K562 (cell line): ENCODE measurements at regions not wholly inside any gene's neighbourhood (a gene's known extent, or its start where the extent isn't known, plus 50 kb on each side); places are given as distances from the start of the nearest gene placed in this dataset.

ENCODE experiments used
- ATAC-seq: fragments of 200-7000 bp; cut with Tn5 transposase; 3 replicates; pipeline ENCODE4 v1.9.1; 2020; ENCODE audit warnings: moderate library complexity
- BruUV-seq: library from RNA; stranded (reverse); fragments of 400-500 nt; replicated peaks from 2 replicates; lab custom pipeline; 2021; lab: Mats Ljungman, UMichigan
- CTCF ChIA-PET: fragments of 300-600 bp; formaldehyde crosslinking; extraction: SDS; loops from one replicate; lab custom pipeline; 2021; ENCODE audit warnings: low intra/inter-chr PET ratio; lab: Yijun Ruan, JAX
- POLR2A ChIA-PET: fragments of 300-600, 350-650 bp; sonication (Branson Sonifier 250); formaldehyde crosslinking; extraction: SDS; loops from one replicate; lab custom pipeline; 2021; ENCODE audit warnings: antibody characterized with exemption, inconsistent platforms; lab: Yijun Ruan, JAX
- DNase-seq, 4 experiments: peaks; one replicate each; pipeline versions ENCODE4 v3.0.0 to v3.0.0-alpha.2; 2011 to 2018; ENCODE audit warnings: low spot score in 3 of 4, mixed read lengths in 3 of 4; ENCODE audit errors: extremely low read depth in 1 of 4
- FAIRE-seq: peaks from 2 replicates; lab custom pipeline; 2011; peaks lifted over from hg19 to GRCh38; lab: Jason Lieb, UNC
- H2AFZ ChIP-seq: 2 replicates; pipeline ENCODE4 v1.6.0; 2011; ENCODE audit warnings: low read depth, low read length, control low read depth, inconsistent platforms
- H3K27ac ChIP-seq: fragments of 200-600 bp; 3 replicates; pipeline ENCODE4 v1.8.0; 2011; ENCODE audit warnings: low read depth, mild to moderate bottlenecking, control low read depth, inconsistent platforms, low read length, moderate library complexity, mixed read lengths; ENCODE audit errors: extremely low read depth
- H3K27me3 ChIP-seq, 2 experiments: fragments of 300-600 bp in 1 of 2; 2 replicates in 1 of 2; 3 replicates in 1 of 2; pipeline versions ENCODE4 v1.6.0 to v1.8.0; 2011; ENCODE audit warnings: inconsistent platforms in 2 of 2, low read length in 2 of 2, mild to moderate bottlenecking in 1 of 2, mixed read lengths in 1 of 2, moderate library complexity in 1 of 2; ENCODE audit not compliant: control insufficient read depth in 2 of 2, insufficient read depth in 2 of 2
- H3K36me3 ChIP-seq: fragments of 300-600 bp; 3 replicates; pipeline ENCODE4 v1.8.0; 2011; ENCODE audit warnings: mild to moderate bottlenecking, low read length, inconsistent platforms; ENCODE audit not compliant: control insufficient read depth, insufficient read depth
- H3K4me1 ChIP-seq, 2 experiments: fragments of 200-600 bp in 1 of 2; replicated peaks in 1 of 2; 2 replicates in 1 of 2; 3 replicates in 1 of 2; pipeline versions ENCODE4 v1.5.1 to v1.8.0; 2011; ENCODE audit warnings: inconsistent platforms in 2 of 2, low read length in 2 of 2, mild to moderate bottlenecking in 1 of 2, mixed read lengths in 1 of 2, moderate library complexity in 1 of 2; ENCODE audit not compliant: control insufficient read depth in 2 of 2, insufficient read depth in 2 of 2
- H3K4me2 ChIP-seq: 2 replicates; pipeline ENCODE4 v1.6.1; 2011; ENCODE audit warnings: low read length, control low read depth, inconsistent platforms, mixed read lengths; ENCODE audit not compliant: insufficient read depth
- H3K4me3 ChIP-seq: fragments of 200-600 bp; sonication (generic), shearing (Covaris generic); 2 replicates; pipeline ENCODE4 v1.5.1; 2016; ENCODE audit warnings: control low read depth, inconsistent platforms
- H3K79me2 ChIP-seq: fragments of 200-600 bp; 3 replicates; pipeline ENCODE4 v1.8.0; 2011; ENCODE audit warnings: low read length, inconsistent platforms; ENCODE audit not compliant: control insufficient read depth, insufficient read depth
- H3K9ac ChIP-seq, 2 experiments: 2 replicates each; pipeline versions ENCODE4 v1.6.0 to v1.6.1; 2011; ENCODE audit warnings: low read depth in 2 of 2, low read length in 2 of 2, control low read depth in 1 of 2, inconsistent platforms in 1 of 2, mild to moderate bottlenecking in 1 of 2, mixed read lengths in 1 of 2; ENCODE audit not compliant: insufficient read depth in 1 of 2
- H3K9me1 ChIP-seq: one replicate; pipeline ENCODE4 v1.6.0; 2011; ENCODE audit warnings: inconsistent platforms, mild to moderate bottlenecking, low read length, moderate library complexity; ENCODE audit not compliant: control insufficient read depth, insufficient read depth
- H3K9me3 ChIP-seq: replicated peaks from 2 replicates; pipeline ENCODE4 v1.5.1; 2011; ENCODE audit warnings: low read depth, low read length, inconsistent platforms; ENCODE audit not compliant: control insufficient read depth, insufficient read depth
- H4K20me1 ChIP-seq: replicated peaks from 2 replicates; pipeline ENCODE4 v1.6.1; 2011; ENCODE audit warnings: low read length, inconsistent platforms, mixed read lengths; ENCODE audit not compliant: control insufficient read depth, insufficient read depth
- CBFA2T3 ChIP-seq: fragments of 450-650 bp; IDR thresholded peaks from 2 replicates; pipeline ENCODE4 v1.6.1; 2017
- FOXA3 ChIP-seq, 2 experiments: fragments of 450-650 bp in 1 of 2; sonication (generic) in 1 of 2; formaldehyde crosslinking; IDR thresholded peaks in 1 of 2; conservative IDR thresholded peaks in 1 of 2; 2 replicates each; pipeline versions ENCODE4 v1.4.0 to v1.8.0; 2020 to 2022; ENCODE audit warnings: mild to moderate bottlenecking in 2 of 2, missing genetic modification reagents in 1 of 2
- HIVEP1 ChIP-seq: fragments of 250-450 bp; sonication (Bioruptor Pico); IDR thresholded peaks from 2 replicates; pipeline ENCODE4 v1.4.0; 2020; ENCODE audit warnings: mild to moderate bottlenecking
- SIN3B ChIP-seq: fragments of 450-650 bp; IDR thresholded peaks from 2 replicates; pipeline ENCODE4 v1.6.1; 2017; ENCODE audit warnings: low read depth, mild to moderate bottlenecking, moderate library complexity
- TCF3 ChIP-seq: sonication (generic); formaldehyde crosslinking; IDR thresholded peaks from 2 replicates; pipeline ENCODE4 v1.4.0; 2020; ENCODE audit warnings: mild to moderate bottlenecking, missing genetic modification reagents
- TEAD4 ChIP-seq, 2 experiments: sonication (generic) in 1 of 2; formaldehyde crosslinking in 1 of 2; IDR thresholded peaks; 2 replicates each; pipeline versions ENCODE4 v1.6.1 to v1.8.0; 2012 to 2022; ENCODE audit warnings: borderline replicate concordance in 1 of 2, inconsistent platforms in 1 of 2, low read length in 1 of 2, mild to moderate bottlenecking in 1 of 2, missing genetic modification reagents in 1 of 2
- ZNF174 ChIP-seq: fragments of 250-450 bp; sonication (Bioruptor Pico); IDR thresholded peaks from 2 replicates; pipeline ENCODE4 v1.4.0; 2020; ENCODE audit warnings: mild to moderate bottlenecking
- ZNF175 ChIP-seq: fragments of 200-800 bp; sonication (Bioruptor generic); IDR thresholded peaks from 2 replicates; pipeline ENCODE4 v1.6.1; 2016; ENCODE audit warnings: low read depth, mild to moderate bottlenecking, missing genetic modification characterization, missing compliant biosample characterization
- ZZZ3 ChIP-seq: fragments of 450-650 bp; IDR thresholded peaks from 2 replicates; pipeline ENCODE4 v1.6.1; 2016; ENCODE audit warnings: antibody characterized with exemption, mild to moderate bottlenecking, moderate library complexity
- WGBS: fragments of 100-300 bp; shearing (Covaris generic); methylation state at CpG from one replicate; pipeline ENCODE4 v1.1.6; 2016; ENCODE audit warnings: low coverage, mixed read lengths; ENCODE audit not compliant: insufficient coverage; ENCODE audit errors: missing lambda C conversion rate; 5-methylcytosine and 5-hydroxymethylcytosine counted together
- in situ Hi-C: fragments of 300-500 bp; cut with MboI; formaldehyde crosslinking; loops from 4 replicates; pipeline ENCODE4 v1.15.0; 2018; ENCODE audit warnings: inconsistent platforms, mixed read lengths
- intact Hi-C: fragments of 100-400 bp; cut with micrococcal nuclease; formaldehyde crosslinking; loops from 2 replicates; pipeline ENCODE4 v1.14.2; 2022

- no peaks in the 10 kb centered on the region for H3K36me3 ChIP-seq
- H3K4me3 ChIP-seq = no peak overlapping the region
- H2AFZ ChIP-seq = no peak overlapping the region
- in situ Hi-C loops = no loop called here
- H3K9me3 ChIP-seq = no peaks in the 10 kb centered on the region
- POLR2A ChIA-PET = no interaction called here
- no peak overlapping the region for H3K4me2 ChIP-seq
- H3K27me3 ChIP-seq = no peaks in the 10 kb centered on the region
- BruUV-seq = no TSS peak
- FAIRE-seq (peak; percentile 37), DNase-seq (no peak), ATAC-seq (no peak)
- TF ChIP-seq ZNF174 (CRISPR knock-in tag) (no peak), SIN3B (no peak), TEAD4 (IDR thresholded peaks at IDR 0.05; ENCODE audit: low read length) (0 out of 2 replicates have a peak, but pooled peaks have one; percentile 28), TEAD4 (CRISPR knock-in tag; IDR thresholded peaks at IDR 0.05; ENCODE audit: borderline replicate concordance) (no peak), TCF3 (CRISPR knock-in tag) (peak; percentile 6; the same call in 1 of the 2 replicates), FOXA3 (CRISPR knock-in tag; conservative IDR thresholded peaks at IDR 0.05 in 1 of 2, IDR thresholded peaks at IDR 0.05 in 1 of 2) (peak in 1 of 2 experiments; percentile 73; a peak in 2 of 4 replicates), CBFA2T3 (peak; percentile 28; the same call in 1 of the 2 replicates), ZNF175 (CRISPR knock-in tag) (no peak), ZZZ3 (no peak), HIVEP1 (no peak)
- no peaks in the 10 kb centered on the region for H3K4me1 ChIP-seq
- 0 out of 2 replicates have a peak, but pooled peaks cover 3% of the 10 kb centered on the region for H4K20me1 ChIP-seq
- CTCF ChIA-PET = no interaction called here
- H3K9ac ChIP-seq = no peak overlapping the region
- no peaks in the 10 kb centered on the region for H3K79me2 ChIP-seq
- no peaks in the 10 kb centered on the region for H3K9me1 ChIP-seq
- intact Hi-C loops = loop anchor here (5.0 kb wide), 1 partner anchor 629 kb away; no protein-coding TSS in a partner anchor
- H3K27ac ChIP-seq = no peak overlapping the region
- WGBS = 6% methylated on average over 2 of the region's 2 CpGs
Measured at GRCh38 chr7:130878785-130879184, 144.8 kb upstream of the KLF14 start.
